ENCODE measurements at regions not wholly inside any gene's neighbourhood (a gene's known extent, or its start where the extent isn't known, plus 50 kb on each side); places are given as distances from the start of the nearest gene placed in this dataset.

DNA sequence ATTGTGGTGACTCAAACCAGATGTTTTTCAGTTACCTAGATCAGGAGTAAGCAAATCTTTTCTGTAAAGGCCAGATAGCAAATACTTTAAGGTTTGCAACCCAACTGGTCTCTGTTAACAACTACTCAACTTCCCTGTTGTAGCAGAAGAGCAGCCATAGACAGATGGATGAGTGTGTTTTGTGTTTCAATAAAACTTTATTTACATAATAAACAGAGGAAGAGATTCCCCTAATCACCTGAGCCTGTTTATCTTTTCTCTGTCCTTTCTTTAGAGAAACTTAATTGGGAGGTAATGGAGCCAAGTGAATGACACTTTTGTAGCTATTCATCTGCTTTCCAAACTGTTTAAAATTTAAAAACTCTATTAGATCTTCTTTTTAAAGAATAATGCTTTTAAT is 365.1 kb downstream of the IPO8 start:
- ChIA-PET POLR2A (ENCODE audit: unreplicated experiment) (no interaction called here), CTCF (no interaction called here)
- TF ChIP-seq EZH2 (IDR thresholded peaks at IDR 0.05; ENCODE audit: low read length, unreplicated experiment) (no peak), EZH2phosphoT487 (IDR thresholded peaks at IDR 0.05; ENCODE audit: borderline replicate concordance, low read length) (no peak)
- TF ChIP-seq, protein P1, sequence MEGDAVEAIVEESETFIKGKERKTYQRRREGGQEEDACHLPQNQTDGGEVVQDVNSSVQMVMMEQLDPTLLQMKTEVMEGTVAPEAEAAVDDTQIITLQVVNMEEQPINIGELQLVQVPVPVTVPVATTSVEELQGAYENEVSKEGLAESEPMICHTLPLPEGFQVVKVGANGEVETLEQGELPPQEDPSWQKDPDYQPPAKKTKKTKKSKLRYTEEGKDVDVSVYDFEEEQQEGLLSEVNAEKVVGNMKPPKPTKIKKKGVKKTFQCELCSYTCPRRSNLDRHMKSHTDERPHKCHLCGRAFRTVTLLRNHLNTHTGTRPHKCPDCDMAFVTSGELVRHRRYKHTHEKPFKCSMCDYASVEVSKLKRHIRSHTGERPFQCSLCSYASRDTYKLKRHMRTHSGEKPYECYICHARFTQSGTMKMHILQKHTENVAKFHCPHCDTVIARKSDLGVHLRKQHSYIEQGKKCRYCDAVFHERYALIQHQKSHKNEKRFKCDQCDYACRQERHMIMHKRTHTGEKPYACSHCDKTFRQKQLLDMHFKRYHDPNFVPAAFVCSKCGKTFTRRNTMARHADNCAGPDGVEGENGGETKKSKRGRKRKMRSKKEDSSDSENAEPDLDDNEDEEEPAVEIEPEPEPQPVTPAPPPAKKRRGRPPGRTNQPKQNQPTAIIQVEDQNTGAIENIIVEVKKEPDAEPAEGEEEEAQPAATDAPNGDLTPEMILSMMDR (conservative IDR thresholded peaks at IDR 0.05; ENCODE audit: low read depth, low read length) = no peak
- DNase-seq (no peak), ATAC-seq (no peak)
- peaks cover 8% of the 10 kb centered on the region for H3K4me1 ChIP-seq (ENCODE audit: insufficient read depth, low read length)
- no peaks in the 10 kb centered on the region for H3K79me2 ChIP-seq (ENCODE audit: low read length)
- no peaks in the 10 kb centered on the region for H3K9me2 ChIP-seq (replicated peaks; ENCODE audit: low read length)
- no peaks in the 10 kb centered on the region for H3K27me3 ChIP-seq (ENCODE audit: low read length)
- no peak overlapping the region for H3K27ac ChIP-seq (ENCODE audit: low read length)
- no peaks in the 10 kb centered on the region for H3K36me3 ChIP-seq (ENCODE audit: low read depth, low read length)
- H3K4me2 ChIP-seq (ENCODE audit: low read length) = no peak overlapping the region
- no TSS peak for BruUV-seq (replicated peaks)
- H3K9ac ChIP-seq (ENCODE audit: low read length) = no peak overlapping the region
- no peak overlapping the region for H3K4me3 ChIP-seq (ENCODE audit: low read length)
- H4K20me1 ChIP-seq (ENCODE audit: low read length) = no peaks in the 10 kb centered on the region
- no peaks in the 10 kb centered on the region for H3F3A ChIP-seq (ENCODE audit: low read length, unreplicated experiment)
- intact Hi-C loops (cut with micrococcal nuclease) = no loop called here
- H2AFZ ChIP-seq (ENCODE audit: low read length) = no peak overlapping the region
- H3K9me3 ChIP-seq (ENCODE audit: low read length) = no peaks in the 10 kb centered on the region

- H3K9me2 ChIP-seq (replicated peaks; ENCODE audit: low read length) = no peaks in the 10 kb centered on the region
- H3K4me1 ChIP-seq (ENCODE audit: insufficient read depth, low read length) = peaks cover 8% of the 10 kb centered on the region
- H2AFZ ChIP-seq (ENCODE audit: low read length) = no peak overlapping the region
- intact Hi-C loops (cut with micrococcal nuclease) = no loop called here
- ATAC-seq = peak; percentile 70
- no peak overlapping the region for H3K9ac ChIP-seq (ENCODE audit: low read length)
- no peaks in the 10 kb centered on the region for H3F3A ChIP-seq (ENCODE audit: low read length, unreplicated experiment)
- no peaks in the 10 kb centered on the region for H3K36me3 ChIP-seq (ENCODE audit: low read depth, low read length)
- no peak overlapping the region for H3K4me2 ChIP-seq (ENCODE audit: low read length)
- BruUV-seq (replicated peaks) = no TSS peak
- no peaks in the 10 kb centered on the region for H3K9me3 ChIP-seq (ENCODE audit: low read length)
- no peaks in the 10 kb centered on the region for H3K79me2 ChIP-seq (ENCODE audit: low read length)
- DNase-seq = peak; percentile 45
- no peak for TF ChIP-seq EZH2phosphoT487 (IDR thresholded peaks at IDR 0.05; ENCODE audit: borderline replicate concordance, low read length)
- TF ChIP-seq EZH2 (IDR thresholded peaks at IDR 0.05; ENCODE audit: low read length, unreplicated experiment) = no peak
- TF ChIP-seq, protein P1 (conservative IDR thresholded peaks at IDR 0.05; ENCODE audit: low read depth, low read length) = no peak
- H3K4me3 ChIP-seq (ENCODE audit: low read length) = no peak overlapping the region
- no peaks in the 10 kb centered on the region for H3K27me3 ChIP-seq (ENCODE audit: low read length)
- no peaks in the 10 kb centered on the region for H4K20me1 ChIP-seq (ENCODE audit: low read length)
- ChIA-PET POLR2A (ENCODE audit: unreplicated experiment) (no interaction called here), CTCF (no interaction called here)
- no peak overlapping the region for H3K27ac ChIP-seq (ENCODE audit: low read length)
Observed at GRCh38 chr12:30329281-30329680, 366.4 kb downstream of the IPO8 start.

- Histone ChIP-seq H3K4me1 (ENCODE audit: insufficient read depth, low read length) (no peaks in the 10 kb centered on the region), H3F3A (ENCODE audit: low read length, unreplicated experiment) (no peaks in the 10 kb centered on the region), H3K9ac (ENCODE audit: low read length) (no peak overlapping the region), H3K79me2 (ENCODE audit: low read length) (no peaks in the 10 kb centered on the region), H3K9me2 (replicated peaks; ENCODE audit: low read length) (no peaks in the 10 kb centered on the region), H3K4me3 (ENCODE audit: low read length) (no peak overlapping the region), H3K4me2 (ENCODE audit: low read length) (no peak overlapping the region), H3K9me3 (ENCODE audit: low read length) (no peaks in the 10 kb centered on the region), H3K27me3 (ENCODE audit: low read length) (no peaks in the 10 kb centered on the region), H4K20me1 (ENCODE audit: low read length) (no peaks in the 10 kb centered on the region), H3K36me3 (ENCODE audit: low read depth, low read length) (no peaks in the 10 kb centered on the region), H2AFZ (ENCODE audit: low read length) (no peak overlapping the region), H3K27ac (ENCODE audit: low read length) (no peak overlapping the region)
- BruUV-seq (replicated peaks) = no TSS peak
- CTCF ChIA-PET = no interaction called here
- intact Hi-C loops (cut with micrococcal nuclease) = no loop called here
- no peak for DNase-seq
- no peak for ATAC-seq
- POLR2A ChIA-PET (ENCODE audit: unreplicated experiment) = no interaction called here
- TF ChIP-seq EZH2phosphoT487 (IDR thresholded peaks at IDR 0.05; ENCODE audit: borderline replicate concordance, low read length) = no peak
- TF ChIP-seq EZH2 (IDR thresholded peaks at IDR 0.05; ENCODE audit: low read length, unreplicated experiment) = no peak
- TF ChIP-seq, protein P1 (conservative IDR thresholded peaks at IDR 0.05; ENCODE audit: low read depth, low read length) = no peak
Observed at GRCh38 chr12:30323008-30323407, 372.7 kb downstream of the IPO8 start.
